ENCODE measurements at regions not wholly inside any gene's neighbourhood (a gene's known extent, or its start where the extent isn't known, plus 50 kb on each side); places are given as distances from the start of the nearest gene placed in this dataset.

DNA sequence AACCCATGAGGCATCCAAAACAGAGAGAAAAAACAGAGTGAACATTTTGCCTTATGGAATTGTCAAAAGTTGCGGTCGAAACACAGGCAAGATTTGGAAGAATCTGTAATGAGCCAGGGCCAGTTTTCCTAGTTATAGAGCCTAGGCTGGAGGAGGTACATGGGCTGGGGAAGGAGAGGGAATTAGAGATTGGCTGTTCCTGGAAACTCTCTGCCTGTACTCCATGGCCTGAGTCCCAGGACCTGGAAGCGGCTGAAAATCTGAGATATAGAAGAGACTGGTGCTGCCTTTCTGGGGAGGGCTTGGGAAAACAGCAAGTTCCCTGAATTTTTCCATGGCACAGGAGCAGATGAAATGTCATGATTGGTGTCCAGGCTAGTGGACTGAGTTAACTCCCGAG, 122.8 kb upstream of the KLF12 start:
- Histone ChIP-seq H3K36me3 (ENCODE audit: insufficient read depth, low read length) (peaks cover 12% of the 10 kb centered on the region), H3K9me3 (ENCODE audit: control insufficient read depth in 1 of 2, insufficient read depth in 1 of 2, low read length in 2 of 2) (no peaks in the 10 kb centered on the region), H3K4me1 (ENCODE audit: insufficient read depth, low read length) (peaks cover 36% of the 10 kb centered on the region), H3K4me3 (ENCODE audit: low read length) (no peak overlapping the region), H3K27me3 (ENCODE audit: control insufficient read depth in 1 of 2, insufficient read depth in 2 of 2, low read length in 2 of 2) (no peaks in the 10 kb centered on the region), H3K27ac (ENCODE audit: low read depth in 1 of 2, low read length in 2 of 2) (no peak overlapping the region)
- Mint-ChIP-seq H3K4me3 (no peak overlapping the region), H3K4me1 (ENCODE audit: low read depth) (peaks cover 77% of the 10 kb centered on the region), H3K27me3 (no peaks in the 10 kb centered on the region), H3K9me3 (peaks cover under 1% of the 10 kb centered on the region), H3K27ac (peak overlapping the region; percentile 30), H3K36me3 (ENCODE audit: low read depth) (peaks cover 20% of the 10 kb centered on the region)
- CTCF ChIA-PET, result interaction anchor here (0.7 kb wide), 1 partner anchor 297 kb away, joined by 3 read pairs; no protein-coding TSS in a partner anchor
- POLR2A ChIA-PET, result interaction anchor here (0.9 to 1.2 kb wide), 3 partner anchors 9 to 26 kb away, joined by 3 to 9 read pairs (median 3); no protein-coding TSS in a partner anchor
- no peak for DNase-seq
- no peak for ATAC-seq (ENCODE audit: poor library complexity)
- intact Hi-C loops (cut with DNase I, micrococcal nuclease), result no loop called here
- TF ChIP-seq, protein P1, sequence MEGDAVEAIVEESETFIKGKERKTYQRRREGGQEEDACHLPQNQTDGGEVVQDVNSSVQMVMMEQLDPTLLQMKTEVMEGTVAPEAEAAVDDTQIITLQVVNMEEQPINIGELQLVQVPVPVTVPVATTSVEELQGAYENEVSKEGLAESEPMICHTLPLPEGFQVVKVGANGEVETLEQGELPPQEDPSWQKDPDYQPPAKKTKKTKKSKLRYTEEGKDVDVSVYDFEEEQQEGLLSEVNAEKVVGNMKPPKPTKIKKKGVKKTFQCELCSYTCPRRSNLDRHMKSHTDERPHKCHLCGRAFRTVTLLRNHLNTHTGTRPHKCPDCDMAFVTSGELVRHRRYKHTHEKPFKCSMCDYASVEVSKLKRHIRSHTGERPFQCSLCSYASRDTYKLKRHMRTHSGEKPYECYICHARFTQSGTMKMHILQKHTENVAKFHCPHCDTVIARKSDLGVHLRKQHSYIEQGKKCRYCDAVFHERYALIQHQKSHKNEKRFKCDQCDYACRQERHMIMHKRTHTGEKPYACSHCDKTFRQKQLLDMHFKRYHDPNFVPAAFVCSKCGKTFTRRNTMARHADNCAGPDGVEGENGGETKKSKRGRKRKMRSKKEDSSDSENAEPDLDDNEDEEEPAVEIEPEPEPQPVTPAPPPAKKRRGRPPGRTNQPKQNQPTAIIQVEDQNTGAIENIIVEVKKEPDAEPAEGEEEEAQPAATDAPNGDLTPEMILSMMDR (IDR thresholded peaks at IDR 0.05), result no peak

DNA sequence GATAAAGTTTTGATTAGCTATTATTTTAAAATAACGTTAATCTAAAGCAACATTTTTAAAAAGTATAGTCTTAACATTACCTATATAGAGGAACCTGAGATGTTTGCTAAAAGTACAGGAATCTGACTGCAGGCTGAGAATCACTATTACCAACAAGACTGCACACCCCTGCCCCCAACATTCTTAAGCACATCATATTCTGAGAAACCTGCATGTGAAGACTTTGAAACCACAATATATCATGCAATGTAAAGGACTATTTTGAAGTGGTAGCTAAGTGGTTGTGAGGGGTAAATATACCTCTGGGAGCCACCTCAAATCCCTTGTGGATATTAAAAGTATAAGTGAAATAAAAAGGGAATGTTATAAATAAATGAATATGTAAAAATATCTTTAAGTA, 119.0 kb upstream of the KLF12 start:
- intact Hi-C loops (cut with DNase I, micrococcal nuclease), result no loop called here
- ATAC-seq (ENCODE audit: poor library complexity) (no peak), DNase-seq (no peak)
- TF ChIP-seq, protein P1 (IDR thresholded peaks at IDR 0.05), result no peak
- peak overlapping the region; percentile 67 for H3K27ac Mint-ChIP-seq
- H3K4me1 Mint-ChIP-seq (ENCODE audit: low read depth), result peaks cover 88% of the 10 kb centered on the region
- Histone ChIP-seq H3K9me3 (ENCODE audit: control insufficient read depth in 1 of 2, insufficient read depth in 1 of 2, low read length in 2 of 2) (no peaks in the 10 kb centered on the region), H3K4me3 (ENCODE audit: low read length) (no peak overlapping the region), H3K27ac (ENCODE audit: low read depth in 1 of 2, low read length in 2 of 2) (no peak overlapping the region), H3K36me3 (ENCODE audit: insufficient read depth, low read length) (peaks cover 12% of the 10 kb centered on the region), H3K4me1 (ENCODE audit: insufficient read depth, low read length) (peaks cover 50% of the 10 kb centered on the region), H3K27me3 (ENCODE audit: control insufficient read depth in 1 of 2, insufficient read depth in 2 of 2, low read length in 2 of 2) (no peaks in the 10 kb centered on the region)
- no peak overlapping the region for H3K4me3 Mint-ChIP-seq
- H3K36me3 Mint-ChIP-seq (ENCODE audit: low read depth), result peaks cover 17% of the 10 kb centered on the region
- POLR2A ChIA-PET, result interaction anchor here (1.1 to 1.7 kb wide), 4 partner anchors 9 to 118 kb away, joined by 4 to 6 read pairs (median 4); no protein-coding TSS in a partner anchor
- peaks cover 1% of the 10 kb centered on the region for H3K9me3 Mint-ChIP-seq
- CTCF ChIA-PET, result interaction anchor here (1.0 to 2.2 kb wide), 3 partner anchors 9 to 59 kb away, joined by 3 to 6 read pairs (median 5); no protein-coding TSS in a partner anchor
- no peaks in the 10 kb centered on the region for H3K27me3 Mint-ChIP-seq

DNA sequence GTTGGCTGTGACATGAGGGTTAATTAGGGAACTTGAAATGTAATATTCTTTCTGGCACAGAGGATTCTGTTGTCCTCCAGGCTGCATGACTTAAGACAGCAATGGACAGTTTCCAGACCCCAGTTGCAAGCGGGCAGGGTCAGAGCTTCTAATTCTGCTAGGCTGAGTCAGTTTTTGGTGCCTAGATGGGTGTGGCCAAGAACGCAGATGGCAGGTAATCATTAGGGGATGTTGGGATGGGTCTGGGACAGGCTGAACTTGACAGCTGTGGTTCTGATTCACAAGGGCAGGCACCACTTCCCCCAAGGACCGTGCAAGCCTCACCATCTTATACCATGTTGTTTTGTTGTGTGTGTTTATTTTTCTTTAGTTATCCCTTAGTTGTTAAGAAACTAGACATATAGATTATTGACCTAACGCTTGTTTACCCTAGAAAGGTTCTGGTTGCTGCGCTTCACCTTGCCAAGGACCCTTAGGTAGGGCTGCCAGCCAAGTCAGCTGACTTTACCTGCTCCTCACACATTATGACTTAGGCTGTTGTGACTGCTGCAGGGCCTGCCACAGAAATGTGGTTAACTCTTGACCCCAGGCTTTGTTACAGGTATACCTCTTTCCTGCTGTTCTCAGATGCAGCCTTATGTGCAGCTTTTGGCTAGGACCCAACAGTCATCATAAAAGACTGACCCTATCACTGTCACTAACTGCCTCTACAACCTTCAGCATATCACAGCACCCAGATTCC, 117.7 kb upstream of the KLF12 start:
- DNase-seq (peak in 2 of 14 experiments; percentile 15 to 32), ATAC-seq (ENCODE audit: poor library complexity) (no peak)
- H3K27me3 ChIP-seq (ENCODE audit: control insufficient read depth in 1 of 2, insufficient read depth in 2 of 2, low read length in 2 of 2), result no peaks in the 10 kb centered on the region
- Mint-ChIP-seq H3K4me1 (ENCODE audit: low read depth) (peaks cover 86% of the 10 kb centered on the region), H3K27ac (peak overlapping the region; percentile 67), H3K4me3 (peak overlapping the region; percentile 1), H3K27me3 (no peaks in the 10 kb centered on the region), H3K36me3 (ENCODE audit: low read depth) (peaks cover 20% of the 10 kb centered on the region), H3K9me3 (peaks cover 3% of the 10 kb centered on the region)
- POLR2A ChIA-PET, result interaction anchor here (1.5 to 1.7 kb wide), 3 partner anchors 8 to 35 kb away, joined by 4 to 6 read pairs (median 5); no protein-coding TSS in a partner anchor
- intact Hi-C loops (cut with DNase I, micrococcal nuclease), result no loop called here
- H3K4me3 ChIP-seq (ENCODE audit: low read length), result no peak overlapping the region
- H3K9me3 ChIP-seq (ENCODE audit: control insufficient read depth in 1 of 2, insufficient read depth in 1 of 2, low read length in 2 of 2), result no peaks in the 10 kb centered on the region
- CTCF ChIA-PET, result interaction anchor here (2.2 kb wide), 1 partner anchor 35 kb away, joined by 6 read pairs; no protein-coding TSS in a partner anchor
- H3K27ac ChIP-seq (ENCODE audit: low read depth in 1 of 2, low read length in 2 of 2), result no peak overlapping the region
- peaks cover 8% of the 10 kb centered on the region for H3K36me3 ChIP-seq (ENCODE audit: insufficient read depth, low read length)
- TF ChIP-seq, protein P1 (IDR thresholded peaks at IDR 0.05), result no peak
- H3K4me1 ChIP-seq (ENCODE audit: insufficient read depth, low read length), result peaks cover 54% of the 10 kb centered on the region
